ENCODE measurements at regions not wholly inside any gene's neighbourhood (a gene's known extent, or its start where the extent isn't known, plus 50 kb on each side); places are given as distances from the start of the nearest gene placed in this dataset.

DNA sequence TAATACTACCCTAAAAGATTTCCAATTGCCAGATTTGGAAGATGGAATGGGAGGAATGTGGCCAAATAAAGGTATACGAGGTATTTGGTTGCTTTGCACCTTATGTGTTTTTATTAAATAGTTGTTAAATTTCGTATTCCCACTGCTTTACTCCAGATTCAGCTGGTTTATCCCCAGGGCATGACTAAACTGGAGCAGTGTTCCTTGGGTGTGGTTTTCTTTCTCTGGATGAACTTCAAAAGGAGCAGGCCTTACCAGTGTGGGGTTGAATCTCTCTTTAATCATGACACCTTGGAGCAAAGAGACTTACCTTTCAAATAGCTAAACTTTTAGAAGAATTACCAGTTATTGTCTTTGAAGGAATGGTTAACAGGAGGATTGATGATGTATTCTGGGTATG is 121.7 kb upstream of the BNC2 start:
- Histone ChIP-seq H3K36me3 (no peaks in the 10 kb centered on the region), H3K27me3 (no peaks in the 10 kb centered on the region), H3K9me3 (peaks cover 0 to 21% (median 7%) of the 10 kb centered on the region in 3 donors), H3K27ac (no peak overlapping the region), H3K4me3 (no peak overlapping the region), H3K4me1 (peaks cover 0 to 6% (median 5%) of the 10 kb centered on the region in 4 donors)
- TF ChIP-seq, protein P1, sequence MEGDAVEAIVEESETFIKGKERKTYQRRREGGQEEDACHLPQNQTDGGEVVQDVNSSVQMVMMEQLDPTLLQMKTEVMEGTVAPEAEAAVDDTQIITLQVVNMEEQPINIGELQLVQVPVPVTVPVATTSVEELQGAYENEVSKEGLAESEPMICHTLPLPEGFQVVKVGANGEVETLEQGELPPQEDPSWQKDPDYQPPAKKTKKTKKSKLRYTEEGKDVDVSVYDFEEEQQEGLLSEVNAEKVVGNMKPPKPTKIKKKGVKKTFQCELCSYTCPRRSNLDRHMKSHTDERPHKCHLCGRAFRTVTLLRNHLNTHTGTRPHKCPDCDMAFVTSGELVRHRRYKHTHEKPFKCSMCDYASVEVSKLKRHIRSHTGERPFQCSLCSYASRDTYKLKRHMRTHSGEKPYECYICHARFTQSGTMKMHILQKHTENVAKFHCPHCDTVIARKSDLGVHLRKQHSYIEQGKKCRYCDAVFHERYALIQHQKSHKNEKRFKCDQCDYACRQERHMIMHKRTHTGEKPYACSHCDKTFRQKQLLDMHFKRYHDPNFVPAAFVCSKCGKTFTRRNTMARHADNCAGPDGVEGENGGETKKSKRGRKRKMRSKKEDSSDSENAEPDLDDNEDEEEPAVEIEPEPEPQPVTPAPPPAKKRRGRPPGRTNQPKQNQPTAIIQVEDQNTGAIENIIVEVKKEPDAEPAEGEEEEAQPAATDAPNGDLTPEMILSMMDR (IDR thresholded peaks at IDR 0.05): no peak
- DNase-seq: no peak
- intact Hi-C loops (cut with DNase I; ENCODE audit: low total_unique reads): no loop called here

DNA sequence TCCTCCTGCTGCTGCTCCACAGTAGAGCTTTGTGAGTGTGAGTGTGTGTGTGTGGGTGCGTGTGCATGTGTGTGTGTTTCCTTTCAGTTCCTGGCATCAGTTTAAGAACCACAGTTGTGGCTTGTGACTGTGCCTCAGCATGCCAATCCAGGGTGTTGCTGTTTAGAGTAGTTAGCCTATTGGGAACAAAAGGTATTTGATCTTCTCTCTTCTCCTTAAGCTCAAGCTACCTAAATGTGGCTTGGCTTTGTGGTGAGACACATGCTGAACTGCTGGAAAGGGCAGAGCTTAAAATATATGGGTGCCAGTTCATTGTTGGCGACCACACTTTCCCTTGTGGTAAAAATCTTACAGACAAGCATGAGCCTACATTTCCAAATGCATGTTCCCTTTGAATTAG is 116.6 kb upstream of the BNC2 start:
- Histone ChIP-seq H3K27me3 (no peaks in the 10 kb centered on the region), H3K36me3 (no peaks in the 10 kb centered on the region), H3K9me3 (no peaks in the 10 kb centered on the region), H3K4me1 (peaks cover 0 to 30% (median 15%) of the 10 kb centered on the region in 4 donors), H3K27ac (peak overlapping the region; percentile 81 to 89), H3K4me3 (no peak overlapping the region)
- no peak for DNase-seq
- intact Hi-C loops (cut with DNase I; ENCODE audit: low total_unique reads): no loop called here
- TF ChIP-seq, protein P1 (IDR thresholded peaks at IDR 0.05): no peak

DNA sequence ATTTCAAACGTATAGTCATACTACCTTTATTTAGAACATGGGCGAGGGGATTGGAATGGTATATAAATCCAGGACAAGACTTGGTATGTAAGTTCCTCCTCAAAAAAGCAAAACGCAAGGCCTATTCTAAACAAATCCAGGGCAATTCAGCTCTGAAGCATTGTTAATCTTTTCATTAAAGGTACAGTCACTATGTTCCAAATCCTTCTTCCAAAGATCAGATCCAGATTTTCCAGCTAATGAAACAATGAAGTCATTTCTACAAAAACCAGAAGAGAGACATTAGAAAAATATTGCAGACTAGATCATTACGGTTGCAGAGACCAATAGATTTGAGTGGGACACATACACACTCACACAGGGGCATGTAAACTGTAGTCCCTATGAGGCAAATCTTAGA is 116.1 kb upstream of the BNC2 start:
- intact Hi-C loops (cut with DNase I; ENCODE audit: low total_unique reads): no loop called here
- Histone ChIP-seq H3K36me3 (no peaks in the 10 kb centered on the region), H3K27ac (peak overlapping the region; percentile 81 to 89), H3K4me3 (no peak overlapping the region), H3K27me3 (no peaks in the 10 kb centered on the region), H3K9me3 (no peaks in the 10 kb centered on the region), H3K4me1 (peaks cover 0 to 30% (median 15%) of the 10 kb centered on the region in 4 donors)
- TF ChIP-seq, protein P1 (IDR thresholded peaks at IDR 0.05): no peak
- no peak for DNase-seq

DNA sequence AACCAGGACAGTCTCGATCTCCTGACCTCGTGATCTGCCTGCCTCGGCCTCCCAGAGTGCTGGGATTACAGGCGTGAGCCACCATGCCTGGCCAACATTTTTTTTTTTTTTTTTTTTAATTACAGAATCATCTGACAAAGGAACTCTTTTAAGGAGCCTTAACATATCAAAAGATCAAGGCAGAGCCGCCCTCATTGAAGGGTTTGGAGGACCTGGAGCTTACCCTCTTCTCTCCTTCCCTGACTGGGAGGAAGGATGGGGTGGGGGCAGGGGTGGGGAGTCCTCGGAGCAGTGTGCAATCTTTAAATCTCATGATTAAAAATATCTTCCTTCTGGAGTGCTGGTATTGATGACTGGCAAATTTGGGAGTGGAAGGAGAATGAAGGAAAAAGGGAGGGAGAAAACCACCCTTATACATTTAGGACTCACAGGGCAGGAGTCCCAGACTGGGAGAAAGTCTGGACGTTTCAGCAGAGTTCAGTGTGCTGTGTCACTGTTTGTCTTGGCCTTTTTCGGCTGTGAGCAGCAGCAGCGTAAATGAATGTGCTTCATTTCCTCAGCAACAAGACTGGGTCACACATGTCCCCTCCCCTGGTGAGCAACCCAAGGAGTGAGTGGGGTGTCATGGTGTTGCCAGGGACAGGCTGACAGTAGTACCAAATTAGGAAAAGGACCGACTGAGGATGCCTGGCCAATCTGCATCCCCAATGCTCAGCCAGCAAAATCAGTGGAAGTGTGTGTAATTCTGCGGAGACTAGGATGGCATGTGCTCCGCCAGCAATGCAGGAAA is 115.3 kb upstream of the BNC2 start:
- peak overlapping the region; percentile 81 to 89 for H3K27ac ChIP-seq
- H3K27me3 ChIP-seq: no peaks in the 10 kb centered on the region
- intact Hi-C loops (cut with DNase I; ENCODE audit: low total_unique reads): no loop called here
- H3K4me1 ChIP-seq: peaks cover 0 to 30% (median 15%) of the 10 kb centered on the region in 4 donors
- no peaks in the 10 kb centered on the region for H3K9me3 ChIP-seq
- TF ChIP-seq, protein P1 (IDR thresholded peaks at IDR 0.05): no peak
- no peak overlapping the region for H3K4me3 ChIP-seq
- DNase-seq: peak; percentile 82 to 95
- no peaks in the 10 kb centered on the region for H3K36me3 ChIP-seq

DNA sequence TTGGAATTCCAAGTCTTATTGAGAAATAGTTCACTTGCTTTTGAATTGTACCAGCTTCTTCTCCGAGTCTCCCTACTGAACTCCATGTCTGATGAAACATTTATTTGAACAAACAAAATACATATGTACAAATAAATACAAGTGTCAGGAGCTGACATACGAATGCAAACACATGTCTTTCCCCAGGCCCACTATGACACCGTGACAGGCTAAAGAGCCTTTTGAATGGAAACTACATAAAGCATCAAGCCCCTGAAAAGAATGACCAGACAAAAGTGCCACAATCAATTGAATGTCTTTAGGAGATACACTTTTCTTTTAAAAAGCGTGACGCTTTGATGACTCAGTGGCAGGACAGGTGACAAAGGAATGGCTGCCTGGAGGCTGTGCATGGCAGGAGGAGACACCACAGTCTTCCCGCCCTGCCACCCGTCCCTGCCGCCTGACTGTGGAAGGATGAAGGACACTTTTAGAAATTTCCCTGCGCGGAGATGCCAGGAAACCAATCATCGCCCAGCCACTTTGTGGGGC is 112.4 kb upstream of the BNC2 start:
- H3K36me3 ChIP-seq: no peaks in the 10 kb centered on the region
- TF ChIP-seq, protein P1 (IDR thresholded peaks at IDR 0.05): no peak
- peaks cover 0 to 30% (median 15%) of the 10 kb centered on the region in 4 donors for H3K4me1 ChIP-seq
- no peak overlapping the region for H3K27ac ChIP-seq
- no peaks in the 10 kb centered on the region for H3K9me3 ChIP-seq
- intact Hi-C loops (cut with DNase I; ENCODE audit: low total_unique reads): no loop called here
- H3K27me3 ChIP-seq: no peaks in the 10 kb centered on the region
- DNase-seq: no peak
- H3K4me3 ChIP-seq: no peak overlapping the region
